ENCODE measurements at regions not wholly inside any gene's neighbourhood (a gene's known extent, or its start where the extent isn't known, plus 50 kb on each side); places are given as distances from the start of the nearest gene placed in this dataset.
"Not testable (repeated sequence)": the region's sequence is repeated elsewhere in the genome, so short reads cannot be mapped to it uniquely, and the experiment has no call there.

DNA sequence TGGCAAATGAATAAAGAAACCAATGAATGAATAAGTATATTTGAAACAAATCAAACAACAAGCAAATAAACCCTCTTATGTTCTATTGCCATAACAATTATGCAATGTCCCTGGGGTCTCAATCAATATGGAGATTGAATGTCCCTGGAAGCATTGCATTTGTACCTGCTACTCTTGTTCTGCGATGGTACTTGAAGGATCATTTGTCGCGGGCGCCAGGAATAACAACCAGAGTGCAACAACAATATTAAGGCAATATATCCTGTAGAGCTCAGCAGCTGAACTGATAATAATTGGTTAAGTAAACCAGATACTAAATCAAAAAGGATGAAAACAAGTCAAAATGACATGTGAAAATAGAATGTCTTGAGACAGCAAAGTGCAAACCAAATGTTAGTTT is 1001.9 kb upstream of the NUDT12 start:
- no peak for ATAC-seq
- WGBS, 2 donors: 94 to 96% methylated on average over 4 of the region's 4 CpGs
- no peak overlapping the region for H3K27ac ChIP-seq

DNA sequence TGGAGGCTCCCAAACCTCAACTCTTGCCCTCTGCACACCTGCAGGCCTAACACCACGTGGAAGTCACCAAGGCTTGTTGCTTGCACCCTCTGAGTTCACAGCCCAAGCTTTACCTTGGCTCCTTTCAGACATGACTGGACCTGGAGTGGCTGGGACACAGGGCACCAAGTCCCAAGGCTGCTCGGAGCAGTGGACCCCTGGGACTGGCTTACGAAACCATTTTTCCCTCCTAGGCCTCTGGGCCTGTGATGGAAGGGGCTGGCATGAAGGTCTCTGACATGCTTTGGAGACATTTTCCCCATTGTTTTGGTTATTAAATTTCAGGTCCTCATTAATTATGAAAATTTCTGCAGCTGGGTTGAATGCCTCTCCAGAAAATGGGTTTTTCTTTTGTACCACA is 994.4 kb upstream of the NUDT12 start:
- no peak for ATAC-seq
- DNase-seq: no peak
- H3K9me3 ChIP-seq: peaks cover 0 to 14% (median 0%) of the 10 kb centered on the region in 11 donors
- no peaks in the 10 kb centered on the region for H3K27me3 ChIP-seq
- TF ChIP-seq, protein P1, sequence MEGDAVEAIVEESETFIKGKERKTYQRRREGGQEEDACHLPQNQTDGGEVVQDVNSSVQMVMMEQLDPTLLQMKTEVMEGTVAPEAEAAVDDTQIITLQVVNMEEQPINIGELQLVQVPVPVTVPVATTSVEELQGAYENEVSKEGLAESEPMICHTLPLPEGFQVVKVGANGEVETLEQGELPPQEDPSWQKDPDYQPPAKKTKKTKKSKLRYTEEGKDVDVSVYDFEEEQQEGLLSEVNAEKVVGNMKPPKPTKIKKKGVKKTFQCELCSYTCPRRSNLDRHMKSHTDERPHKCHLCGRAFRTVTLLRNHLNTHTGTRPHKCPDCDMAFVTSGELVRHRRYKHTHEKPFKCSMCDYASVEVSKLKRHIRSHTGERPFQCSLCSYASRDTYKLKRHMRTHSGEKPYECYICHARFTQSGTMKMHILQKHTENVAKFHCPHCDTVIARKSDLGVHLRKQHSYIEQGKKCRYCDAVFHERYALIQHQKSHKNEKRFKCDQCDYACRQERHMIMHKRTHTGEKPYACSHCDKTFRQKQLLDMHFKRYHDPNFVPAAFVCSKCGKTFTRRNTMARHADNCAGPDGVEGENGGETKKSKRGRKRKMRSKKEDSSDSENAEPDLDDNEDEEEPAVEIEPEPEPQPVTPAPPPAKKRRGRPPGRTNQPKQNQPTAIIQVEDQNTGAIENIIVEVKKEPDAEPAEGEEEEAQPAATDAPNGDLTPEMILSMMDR (IDR thresholded peaks at IDR 0.05): no peak
- intact Hi-C loops (cut with DNase I): no loop called here
- H3K27ac ChIP-seq: no peak overlapping the region
- H3K36me3 ChIP-seq: no peaks in the 10 kb centered on the region
- WGBS, 2 donors: 44 to 70% methylated on average over 3 of the region's 3 CpGs
- no peak overlapping the region for H3K4me3 ChIP-seq
- no peaks in the 10 kb centered on the region for H3K4me1 ChIP-seq

More for the DNA sequence above, 1001.9 kb upstream of the NUDT12 start:
- intact Hi-C loops (cut with DNase I): no loop called here
- TF ChIP-seq, protein P1 (IDR thresholded peaks at IDR 0.05): no peak
- Histone ChIP-seq H3K4me3 (no peak overlapping the region), H3K27me3 (no peaks in the 10 kb centered on the region), H3K9me3 (peaks cover 0 to 16% (median 0%) of the 10 kb centered on the region in 11 donors), H3K36me3 (no peaks in the 10 kb centered on the region), H3K4me1 (no peaks in the 10 kb centered on the region)
- DNase-seq: no peak

DNA sequence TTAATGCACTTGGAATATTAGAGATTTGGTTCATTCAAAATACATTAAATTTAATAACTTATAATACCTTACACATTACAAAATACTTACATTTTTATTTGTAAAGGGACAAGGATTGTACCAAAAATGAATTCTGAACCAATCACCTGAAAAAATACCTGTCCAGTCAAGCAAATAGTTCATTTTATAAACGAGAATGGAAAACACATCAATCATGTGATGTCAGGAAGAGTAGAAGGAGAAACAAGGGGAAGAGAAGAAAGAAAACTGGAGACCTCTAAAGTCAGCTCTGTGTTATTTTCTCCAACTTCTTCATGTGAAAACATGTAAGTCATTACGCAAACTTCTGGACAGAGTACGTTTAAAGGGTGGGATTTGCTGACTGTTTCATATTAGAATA is 989.0 kb upstream of the NUDT12 start:
- intact Hi-C loops (cut with DNase I): no loop called here
- WGBS, 2 donors: 72 to 74% methylated on average over 3 of the region's 3 CpGs
- Histone ChIP-seq H3K27ac (no peak overlapping the region), H3K9me3 (peaks cover 0 to 5% (median 0%) of the 10 kb centered on the region in 11 donors), H3K27me3 (no peaks in the 10 kb centered on the region), H3K4me1 (no peaks in the 10 kb centered on the region), H3K4me3 (no peak overlapping the region), H3K36me3 (no peaks in the 10 kb centered on the region)
- TF ChIP-seq, protein P1 (IDR thresholded peaks at IDR 0.05): no peak
- ATAC-seq (no peak), DNase-seq (no peak)

DNA sequence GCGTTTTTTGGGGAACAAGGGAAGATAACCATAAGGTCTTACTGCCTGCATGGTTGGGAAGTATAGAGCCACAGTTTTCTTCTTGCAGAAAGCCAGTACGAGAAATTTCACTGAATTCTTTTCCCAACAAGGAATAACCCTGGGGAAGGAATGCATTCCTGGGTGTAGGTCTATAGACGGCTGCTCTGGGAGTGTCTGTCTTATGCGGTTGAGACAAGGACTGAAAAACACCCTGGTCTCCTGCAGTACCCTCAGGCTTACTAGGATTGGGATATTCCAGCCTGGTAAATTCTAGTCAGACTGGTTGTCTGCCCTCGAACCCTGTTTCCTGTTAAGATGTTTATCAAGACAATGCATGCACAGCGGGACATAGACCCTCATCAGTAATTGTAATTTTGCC is 984.3 kb upstream of the NUDT12 start:
- DNase-seq; H3K27me3 ChIP-seq; H3K4me3 ChIP-seq; H3K9me3 ChIP-seq; intact Hi-C loops (cut with DNase I); H3K4me1 ChIP-seq; H3K27ac ChIP-seq; H3K36me3 ChIP-seq; ATAC-seq: not testable (repeated sequence)
- WGBS, 2 donors: 82 to 90% methylated on average over 6 of the region's 6 CpGs

DNA sequence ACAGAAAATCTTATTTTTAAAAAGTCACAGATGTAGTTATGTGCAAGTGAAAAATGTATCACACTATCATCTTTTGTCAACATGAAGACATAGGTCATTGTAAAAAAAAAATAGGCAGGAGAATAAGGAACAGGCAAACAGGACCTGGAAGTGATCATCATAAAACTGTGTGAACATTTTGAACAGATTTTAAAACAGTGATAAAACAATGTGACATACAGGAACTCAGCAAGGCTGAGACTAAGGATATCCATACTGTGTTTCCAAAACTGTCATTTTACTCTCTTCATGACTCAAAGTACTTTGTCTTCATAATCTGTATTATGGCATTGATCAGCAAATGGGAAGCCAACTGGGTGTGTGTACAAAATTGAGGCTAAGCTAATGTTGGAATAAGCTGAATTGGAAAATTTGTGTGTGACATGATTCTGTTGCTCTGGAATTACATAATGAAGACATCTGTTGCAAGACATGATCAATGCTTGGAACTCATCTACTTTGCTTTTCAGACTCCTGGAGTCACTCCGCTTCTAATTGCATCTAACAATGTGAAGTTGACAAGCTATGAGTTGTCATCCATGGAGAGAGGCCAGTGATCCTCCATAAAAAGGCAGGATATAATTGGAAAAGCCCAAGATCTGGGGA is 978.7 kb upstream of the NUDT12 start:
- intact Hi-C loops (cut with DNase I): no loop called here
- Histone ChIP-seq H3K27ac (no peak overlapping the region), H3K36me3 (no peaks in the 10 kb centered on the region), H3K9me3 (peaks cover 0 to 3% (median 0%) of the 10 kb centered on the region in 11 donors), H3K4me3 (no peak overlapping the region), H3K27me3 (no peaks in the 10 kb centered on the region), H3K4me1 (no peaks in the 10 kb centered on the region)
- TF ChIP-seq, protein P1 (IDR thresholded peaks at IDR 0.05): no peak
- DNase-seq: no peak
- no peak for ATAC-seq
- WGBS, 2 donors: 79 to 82% methylated on average over 1 of the region's 1 CpG
